22Rv1 (cell line): ENCODE measurements at regions not wholly inside any gene's neighbourhood (a gene's known extent, or its start where the extent isn't known, plus 50 kb on each side); places are given as distances from the start of the nearest gene placed in this dataset.

Experiments
- H3K27ac ChIP-seq: fragments of 450-650 bp; 2 replicates; pipeline ENCODE4 v1.5.1; 2017
- CTCF ChIP-seq: fragments of 450-650 bp; IDR thresholded peaks from 2 replicates; pipeline ENCODE4 v1.5.1; 2017; ENCODE audit warnings: mild to moderate bottlenecking
- ZFX ChIP-seq: fragments of 450-650 bp; IDR thresholded peaks from 2 replicates; pipeline ENCODE4 v1.6.1; 2017; ENCODE audit warnings: antibody characterized with exemption, borderline replicate concordance

GRCh38 chr6:71197780-71198179 lies 90.8 kb upstream of the OGFRL1 start:
- H3K27ac ChIP-seq, result no peak overlapping the region
- TF ChIP-seq ZFX (no peak), CTCF (no peak)

- TF ChIP-seq CTCF, result no peak
- no peak for TF ChIP-seq ZFX
Observed at GRCh38 chr6:71198908-71199307, 89.7 kb upstream of the OGFRL1 start.

GRCh38 chr6:71199736-71200135 lies 88.9 kb upstream of the OGFRL1 start:
- TF ChIP-seq CTCF (no peak), ZFX (no peak)
- H3K27ac ChIP-seq, result no peak overlapping the region

More at GRCh38 chr6:71198908-71199307, 89.7 kb upstream of the OGFRL1 start:
- H3K27ac ChIP-seq, result no peak overlapping the region

GRCh38 chr6:71203206-71203605 lies 85.4 kb upstream of the OGFRL1 start:
- no peak for TF ChIP-seq CTCF
- no peak overlapping the region for H3K27ac ChIP-seq

- TF ChIP-seq CTCF (no peak), ZFX (no peak)
- H3K27ac ChIP-seq, result no peak overlapping the region
Observed at GRCh38 chr6:71204741-71205140, 83.9 kb upstream of the OGFRL1 start.

- no peak overlapping the region for H3K27ac ChIP-seq
- no peak for TF ChIP-seq ZFX
- no peak for TF ChIP-seq CTCF
Observed at GRCh38 chr6:71205336-71205956, 83.2 kb upstream of the OGFRL1 start.

GRCh38 chr6:71206089-71206488 lies 82.5 kb upstream of the OGFRL1 start:
- no peak overlapping the region for H3K27ac ChIP-seq
- no peak for TF ChIP-seq CTCF
